Ovary (tissue), 3 donors: ENCODE measurements at regions not wholly inside any gene's neighbourhood (a gene's known extent, or its start where the extent isn't known, plus 50 kb on each side); places are given as distances from the start of the nearest gene placed in this dataset.

Source experiments
- CTCF ChIP-seq, 3 donors: fragments of 450-650 bp in 2 of 3; fragments of 200-600 bp in 1 of 3; IDR thresholded peaks; one replicate each; pipeline versions ENCODE4 v1.5.1 to v1.8.0; 2016 to 2022; ENCODE audit warnings: antibody characterized with exemption in 3 of 3, mild to moderate bottlenecking in 1 of 3
- EP300 ChIP-seq: sonication (generic); formaldehyde crosslinking; IDR thresholded peaks from one replicate; pipeline ENCODE4 v1.6.1; 2017; ENCODE audit warnings: antibody characterized with exemption
- POLR2A ChIP-seq: fragments of 450-650 bp; IDR thresholded peaks from one replicate; pipeline ENCODE4 v1.6.1; 2017; ENCODE audit warnings: antibody characterized with exemption, mild to moderate bottlenecking, moderate library complexity
- donor health status: DM: no; HTN: no; CAD: no.

GRCh38 chr6:165735065-165735464 is 72.0 kb upstream of the PDE10A start:
- TF ChIP-seq CTCF (IDR thresholded peaks at IDR 0.05) (no peak), POLR2A (no peak), EP300 (no peak)
